MM.1S (cell line): ENCODE measurements at regions not wholly inside any gene's neighbourhood (a gene's known extent, or its start where the extent isn't known, plus 50 kb on each side); places are given as distances from the start of the nearest gene placed in this dataset.

Experiments
- EZH2 ChIP-seq: fragments of 300-600 bp; sonication (generic); optimal IDR thresholded peaks from 2 replicates; pipeline ENCODE3; 2017; ENCODE audit warnings: low read depth, mild to moderate bottlenecking, antibody characterized with exemption, low read length, mixed read lengths
- EZH2phosphoT487 ChIP-seq: fragments of 300-600 bp; sonication (generic); IDR thresholded peaks from 2 replicates; pipeline ENCODE4 v1.6.1; 2018; ENCODE audit warnings: antibody characterized with exemption, low read length
- TF ChIP-seq, protein P1 (sequence below): fragments of 300-600 bp; sonication (generic); IDR thresholded peaks from 2 replicates; pipeline ENCODE4 v1.5.1; 2016; ENCODE audit warnings: antibody characterized with exemption, low read length, mixed read lengths

DNA sequence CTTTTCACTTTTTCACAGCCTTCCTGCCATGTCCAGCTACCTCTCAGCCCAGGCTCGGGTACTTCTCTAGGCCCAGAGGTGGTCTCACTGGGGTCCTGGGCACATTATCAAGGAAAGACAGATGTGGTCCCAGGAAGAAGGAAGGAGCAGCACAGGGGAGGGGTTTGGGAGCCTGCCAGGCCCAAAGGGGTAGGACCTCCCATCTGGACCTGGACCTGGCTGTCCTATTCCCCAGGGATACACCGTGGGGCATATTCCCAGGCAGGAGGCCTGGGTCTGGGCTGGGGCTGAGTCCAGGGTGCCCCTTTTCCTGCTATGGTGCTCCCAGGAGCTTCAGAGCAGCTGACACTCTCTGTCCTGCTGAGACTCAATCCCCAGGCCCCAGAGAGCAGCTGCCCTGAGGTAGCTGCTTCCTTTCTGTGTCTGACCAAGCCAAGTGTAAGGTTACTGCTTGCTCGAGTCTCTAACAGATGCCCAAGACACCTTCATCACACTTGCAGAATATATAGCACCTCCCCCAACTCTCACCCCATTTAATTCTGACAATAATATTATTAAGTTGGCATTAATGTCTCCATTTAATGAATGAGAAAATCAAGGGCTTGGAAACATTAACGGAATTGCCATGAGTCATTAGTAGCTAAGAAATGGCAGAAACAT lies 232.0 kb downstream of the BUD13 start:
- TF ChIP-seq, protein P1, sequence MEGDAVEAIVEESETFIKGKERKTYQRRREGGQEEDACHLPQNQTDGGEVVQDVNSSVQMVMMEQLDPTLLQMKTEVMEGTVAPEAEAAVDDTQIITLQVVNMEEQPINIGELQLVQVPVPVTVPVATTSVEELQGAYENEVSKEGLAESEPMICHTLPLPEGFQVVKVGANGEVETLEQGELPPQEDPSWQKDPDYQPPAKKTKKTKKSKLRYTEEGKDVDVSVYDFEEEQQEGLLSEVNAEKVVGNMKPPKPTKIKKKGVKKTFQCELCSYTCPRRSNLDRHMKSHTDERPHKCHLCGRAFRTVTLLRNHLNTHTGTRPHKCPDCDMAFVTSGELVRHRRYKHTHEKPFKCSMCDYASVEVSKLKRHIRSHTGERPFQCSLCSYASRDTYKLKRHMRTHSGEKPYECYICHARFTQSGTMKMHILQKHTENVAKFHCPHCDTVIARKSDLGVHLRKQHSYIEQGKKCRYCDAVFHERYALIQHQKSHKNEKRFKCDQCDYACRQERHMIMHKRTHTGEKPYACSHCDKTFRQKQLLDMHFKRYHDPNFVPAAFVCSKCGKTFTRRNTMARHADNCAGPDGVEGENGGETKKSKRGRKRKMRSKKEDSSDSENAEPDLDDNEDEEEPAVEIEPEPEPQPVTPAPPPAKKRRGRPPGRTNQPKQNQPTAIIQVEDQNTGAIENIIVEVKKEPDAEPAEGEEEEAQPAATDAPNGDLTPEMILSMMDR, result no peak
- TF ChIP-seq EZH2phosphoT487 (no peak), EZH2 (no peak)
